GM23248 (cell line): ENCODE measurements at regions not wholly inside any gene's neighbourhood (a gene's known extent, or its start where the extent isn't known, plus 50 kb on each side); places are given as distances from the start of the nearest gene placed in this dataset.

ENCODE experiments used
- DNase-seq: peaks from one replicate; pipeline ENCODE4 v3.0.0-alpha.2; 2015
- H2AFZ ChIP-seq: fragments of 200-600 bp; sonication (generic); 2 replicates; pipeline ENCODE4 v1.6.1; 2016; ENCODE audit warnings: antibody characterized with exemption
- H3F3A ChIP-seq: fragments of 200-600 bp; sonication (generic); 2 replicates; pipeline ENCODE4 v1.6.1; 2016; ENCODE audit warnings: mild to moderate bottlenecking, antibody characterized with exemption, mixed run types; ENCODE audit not compliant: insufficient read depth
- H3K27ac ChIP-seq: fragments of 200-600 bp; sonication (generic); 2 replicates; pipeline ENCODE4 v1.5.1; 2016; ENCODE audit warnings: mild to moderate bottlenecking
- H3K27me3 ChIP-seq: fragments of 200-600 bp; sonication (generic); replicated peaks from 2 replicates; pipeline ENCODE4 v1.6.1; 2016; ENCODE audit warnings: mild to moderate bottlenecking; ENCODE audit not compliant: insufficient read depth
- H3K36me3 ChIP-seq: fragments of 200-600 bp; sonication (generic); 2 replicates; pipeline ENCODE4 v1.6.1; 2016; ENCODE audit warnings: low read depth, mild to moderate bottlenecking
- H3K4me1 ChIP-seq: fragments of 200-600 bp; sonication (generic); 2 replicates; pipeline ENCODE4 v1.6.1; 2016; ENCODE audit warnings: mild to moderate bottlenecking; ENCODE audit not compliant: insufficient read depth
- H3K4me2 ChIP-seq: fragments of 200-600 bp; sonication (generic); one replicate; pipeline ENCODE4 v1.6.1; 2016; ENCODE audit warnings: mild to moderate bottlenecking; ENCODE audit not compliant: unreplicated experiment
- H3K4me3 ChIP-seq: fragments of 200-600 bp; sonication (generic); 2 replicates; pipeline ENCODE4 v1.5.1; 2016; ENCODE audit warnings: mild to moderate bottlenecking
- H3K79me2 ChIP-seq: fragments of 200-600 bp; sonication (generic); 2 replicates; pipeline ENCODE4 v1.6.1; 2016; ENCODE audit warnings: mild to moderate bottlenecking; ENCODE audit not compliant: insufficient read depth
- H3K9ac ChIP-seq: fragments of 200-600 bp; sonication (generic); 2 replicates; pipeline ENCODE4 v1.6.1; 2016; ENCODE audit warnings: mild to moderate bottlenecking
- H3K9me2 ChIP-seq: fragments of 200-600 bp; sonication (generic); 2 replicates; pipeline ENCODE4 v1.6.1; 2016; ENCODE audit warnings: mixed run types, mild to moderate bottlenecking, moderate library complexity; ENCODE audit not compliant: insufficient read depth
- H3K9me3 ChIP-seq: fragments of 200-600 bp; sonication (generic); one replicate; pipeline ENCODE4 v1.6.1; 2017; ENCODE audit warnings: low read depth
- H4K20me1 ChIP-seq: fragments of 200-600 bp; sonication (generic); 2 replicates; pipeline ENCODE4 v1.6.0; 2016; ENCODE audit not compliant: insufficient read depth
- EZH2 ChIP-seq: fragments of 200-600 bp; sonication (generic); IDR thresholded peaks from 2 replicates; pipeline ENCODE4 v1.6.1; 2018; ENCODE audit warnings: antibody characterized with exemption, mild to moderate bottlenecking; ENCODE audit not compliant: insufficient read depth, poor library complexity, severe bottlenecking
- EZH2phosphoT487 ChIP-seq: fragments of 200-600 bp; sonication (generic); IDR thresholded peaks from 2 replicates; pipeline ENCODE4 v1.6.1; 2018; ENCODE audit warnings: antibody characterized with exemption, moderate library complexity, mild to moderate bottlenecking, low read depth; ENCODE audit not compliant: insufficient read depth
- WGBS, 2 experiments: methylation state at CpG; one replicate each; pipeline ENCODE4 v1.1.6; 2015 to 2017; ENCODE audit warnings: low lambda C conversion rate in 2 of 2, low coverage in 1 of 2; ENCODE audit errors: missing lambda C conversion rate in 2 of 2; 5-methylcytosine and 5-hydroxymethylcytosine counted together
- in situ Hi-C: fragments of 300-500 bp; cut with MboI; formaldehyde crosslinking; loops from 2 replicates; pipeline ENCODE4 v1.15.0; 2020

DNA sequence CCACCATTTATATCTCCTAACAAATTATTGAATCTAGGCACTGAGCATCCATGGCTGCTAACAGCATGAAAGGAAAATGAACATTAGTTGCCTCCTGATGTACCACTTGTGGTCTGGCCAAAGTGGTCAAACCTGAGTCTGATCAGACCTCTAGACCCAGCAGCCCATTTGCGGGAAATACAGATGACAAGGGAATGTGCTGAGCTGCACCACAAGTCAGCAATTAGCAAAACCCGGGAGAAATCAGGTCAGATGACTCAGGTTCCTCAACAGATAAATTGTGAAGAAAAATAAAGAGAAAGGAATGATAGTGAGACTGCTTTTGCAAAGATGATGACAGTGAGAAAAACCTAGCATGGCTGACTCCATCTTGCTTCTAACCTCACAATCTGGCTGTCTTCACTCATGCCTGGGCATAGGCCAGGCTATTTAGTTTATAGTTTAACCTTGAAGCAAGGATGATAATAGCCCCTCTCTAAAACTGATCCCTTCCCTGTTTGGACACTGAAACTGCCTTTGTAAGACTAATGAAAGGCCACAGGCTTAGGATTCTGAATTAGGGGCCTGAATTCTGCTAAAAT lies 142.7 kb upstream of the ASIC2 start:
- Histone ChIP-seq H3K9me2 (no peaks in the 10 kb centered on the region), H2AFZ (peak overlapping the region; percentile 48; the same call in 1 of the 2 replicates), H3K9me3 (no peaks in the 10 kb centered on the region), H3K79me2 (no peaks in the 10 kb centered on the region), H3F3A (peaks cover 8% of the 10 kb centered on the region; the same call in 1 of the 2 replicates), H3K9ac (peak overlapping the region; percentile 28; the same call in 1 of the 2 replicates), H3K27me3 (no peaks in the 10 kb centered on the region), H3K4me3 (no peak overlapping the region), H3K36me3 (no peaks in the 10 kb centered on the region), H3K4me2 (no peak overlapping the region), H3K27ac (peak overlapping the region; percentile 48), H4K20me1 (no peaks in the 10 kb centered on the region), H3K4me1 (peaks cover 8% of the 10 kb centered on the region; the same call in 1 of the 2 replicates)
- TF ChIP-seq EZH2phosphoT487 (no peak), EZH2 (no peak)
- DNase-seq: peak; percentile 26
- in situ Hi-C loops: no loop called here
- 8 to 14% methylated on average over 2 of the region's 2 CpGs for WGBS, 2 experiments

GRCh38 chr17:33436321-33436720 lies 143.2 kb upstream of the ASIC2 start:
- H3K27ac ChIP-seq: peak overlapping the region; percentile 48
- peak overlapping the region; percentile 28; the same call in 1 of the 2 replicates for H3K9ac ChIP-seq
- in situ Hi-C loops: no loop called here
- no peak overlapping the region for H3K4me2 ChIP-seq
- no peaks in the 10 kb centered on the region for H3K36me3 ChIP-seq
- H3K4me3 ChIP-seq: no peak overlapping the region
- H3K9me2 ChIP-seq: no peaks in the 10 kb centered on the region
- peaks cover 8% of the 10 kb centered on the region; the same call in 1 of the 2 replicates for H3K4me1 ChIP-seq
- TF ChIP-seq EZH2: no peak
- no peak for TF ChIP-seq EZH2phosphoT487
- WGBS, 2 experiments: 30 to 31% methylated on average over 3 of the region's 3 CpGs
- H3F3A ChIP-seq: peaks cover 8% of the 10 kb centered on the region; the same call in 1 of the 2 replicates
- no peaks in the 10 kb centered on the region for H4K20me1 ChIP-seq
- no peaks in the 10 kb centered on the region for H3K9me3 ChIP-seq
- DNase-seq: peak; percentile 78
- no peaks in the 10 kb centered on the region for H3K27me3 ChIP-seq
- no peaks in the 10 kb centered on the region for H3K79me2 ChIP-seq
- H2AFZ ChIP-seq: peak overlapping the region; percentile 48; the same call in 1 of the 2 replicates

- no peak for DNase-seq
- Histone ChIP-seq H3K4me2 (no peak overlapping the region), H2AFZ (no peak overlapping the region), H3K79me2 (no peaks in the 10 kb centered on the region), H3K27me3 (no peaks in the 10 kb centered on the region), H3K4me3 (no peak overlapping the region), H3K9ac (no peak overlapping the region), H3K9me3 (no peaks in the 10 kb centered on the region), H3F3A (peaks cover 8% of the 10 kb centered on the region; the same call in 1 of the 2 replicates), H3K4me1 (peaks cover 8% of the 10 kb centered on the region; the same call in 1 of the 2 replicates), H3K36me3 (no peaks in the 10 kb centered on the region), H3K27ac (no peak overlapping the region), H3K9me2 (no peaks in the 10 kb centered on the region), H4K20me1 (no peaks in the 10 kb centered on the region)
- TF ChIP-seq EZH2phosphoT487: no peak
- no peak for TF ChIP-seq EZH2
- in situ Hi-C loops: no loop called here
- 10 to 16% methylated on average over 2 of the region's 2 CpGs for WGBS, 2 experiments
These were observed 145.0 kb upstream of the ASIC2 start for GRCh38 chr17:33438139-33438538.

GRCh38 chr17:33438578-33438977 lies 145.5 kb upstream of the ASIC2 start:
- H3K79me2 ChIP-seq: no peaks in the 10 kb centered on the region
- 52 to 60% methylated on average over 1 of the region's 1 CpG for WGBS, 2 experiments
- H3K9me3 ChIP-seq: no peaks in the 10 kb centered on the region
- in situ Hi-C loops: no loop called here
- H3K4me2 ChIP-seq: no peak overlapping the region
- H3K4me1 ChIP-seq: peaks cover 8% of the 10 kb centered on the region; the same call in 1 of the 2 replicates
- peaks cover 8% of the 10 kb centered on the region; the same call in 1 of the 2 replicates for H3F3A ChIP-seq
- H2AFZ ChIP-seq: no peak overlapping the region
- H3K9ac ChIP-seq: no peak overlapping the region
- no peaks in the 10 kb centered on the region for H3K36me3 ChIP-seq
- no peaks in the 10 kb centered on the region for H3K27me3 ChIP-seq
- no peak overlapping the region for H3K27ac ChIP-seq
- no peaks in the 10 kb centered on the region for H3K9me2 ChIP-seq
- no peaks in the 10 kb centered on the region for H4K20me1 ChIP-seq
- DNase-seq: no peak
- H3K4me3 ChIP-seq: no peak overlapping the region
- no peak for TF ChIP-seq EZH2
- no peak for TF ChIP-seq EZH2phosphoT487
